IPS-NIHi7 (cell line): ENCODE measurements at regions not wholly inside any gene's neighbourhood (a gene's known extent, or its start where the extent isn't known, plus 50 kb on each side); places are given as distances from the start of the nearest gene placed in this dataset.

ENCODE experiments used
- DNase-seq: peaks from one replicate; pipeline ENCODE4 v3.0.0; 2012; ENCODE audit warnings: mixed read lengths; ENCODE audit errors: extremely low spot score

- no peak for DNase-seq
Measured at GRCh38 chr5:171579976-171580411, 160.5 kb downstream of the FGF18 start.

GRCh38 chr5:171580502-171581265 lies 161.2 kb downstream of the FGF18 start:
- no peak for DNase-seq

- DNase-seq, result no peak
Measured at GRCh38 chr5:171581781-171582180, 162.3 kb downstream of the FGF18 start.

- DNase-seq, result no peak
Measured at GRCh38 chr5:171582849-171583248, 163.4 kb downstream of the FGF18 start.

- DNase-seq, result no peak
Measured at GRCh38 chr5:171585981-171586380, 166.5 kb downstream of the FGF18 start.

GRCh38 chr5:171586436-171586835 lies 167.0 kb downstream of the FGF18 start:
- DNase-seq, result no peak

GRCh38 chr5:171588046-171588445 lies 168.6 kb downstream of the FGF18 start:
- no peak for DNase-seq

- peak; percentile 5 for DNase-seq
Measured at GRCh38 chr5:171588790-171589189, 169.3 kb downstream of the FGF18 start.

- DNase-seq, result no peak
Measured at GRCh38 chr5:171589461-171589860, 170.0 kb downstream of the FGF18 start.

- DNase-seq, result no peak
Measured at GRCh38 chr5:171592076-171592475, 172.6 kb downstream of the FGF18 start.

- DNase-seq, result no peak
Measured at GRCh38 chr5:171592736-171593135, 173.3 kb downstream of the FGF18 start.

- no peak for DNase-seq
Measured at GRCh38 chr5:171593401-171593800, 174.0 kb downstream of the FGF18 start.

GRCh38 chr5:171593976-171594375 lies 174.5 kb downstream of the FGF18 start:
- no peak for DNase-seq

GRCh38 chr5:171595401-171595800 lies 176.0 kb downstream of the FGF18 start:
- DNase-seq, result no peak

GRCh38 chr5:171595801-171596231 lies 176.4 kb downstream of the FGF18 start:
- no peak for DNase-seq

- DNase-seq, result peak; percentile 76
Measured at GRCh38 chr5:171596391-171596878, 177.0 kb downstream of the FGF18 start.

GRCh38 chr5:171597946-171598640 lies 178.6 kb downstream of the FGF18 start:
- no peak for DNase-seq

GRCh38 chr5:171598641-171599152 lies 179.2 kb downstream of the FGF18 start:
- no peak for DNase-seq

- DNase-seq, result no peak
Measured at GRCh38 chr5:171599411-171599810, 180.0 kb downstream of the FGF18 start.

GRCh38 chr5:171599957-171600612 lies 180.6 kb downstream of the FGF18 start:
- DNase-seq, result no peak

GRCh38 chr5:171600741-171601265 lies 181.4 kb downstream of the FGF18 start:
- no peak for DNase-seq
